ENCODE measurements at regions not wholly inside any gene's neighbourhood (a gene's known extent, or its start where the extent isn't known, plus 50 kb on each side); places are given as distances from the start of the nearest gene placed in this dataset.

GRCh38 chr10:85542152-85542551 lies 824.4 kb downstream of the GRID1 start:
- POLR2A ChIA-PET: no interaction called here

GRCh38 chr10:85542936-85543730 lies 823.5 kb downstream of the GRID1 start:
- H3K4me3 ChIP-seq (ENCODE audit: low read depth, low read length): no peak overlapping the region
- TF ChIP-seq ZNF404 (tag by site-specific recombination; IDR thresholded peaks at IDR 0.05): no peak
- TF ChIP-seq ZNF366 (tag by site-specific recombination; conservative IDR thresholded peaks at IDR 0.05): no peak
- TF ChIP-seq YY1 (tag by site-specific recombination; IDR thresholded peaks at IDR 0.05): no peak
- no peak for TF ChIP-seq ZNF266 (tag by site-specific recombination; IDR thresholded peaks at IDR 0.05; ENCODE audit: low read depth)
- no peak for TF ChIP-seq ZNF2 (tag by site-specific recombination; IDR thresholded peaks at IDR 0.05)
- TF ChIP-seq MEIS1 (CRISPR knock-in tag; IDR thresholded peaks at IDR 0.05; ENCODE audit: borderline replicate concordance): no peak
- no peak for TF ChIP-seq ZNF280D (tag by site-specific recombination; IDR thresholded peaks at IDR 0.05)
- TF ChIP-seq ZBTB20 (tag by site-specific recombination; IDR thresholded peaks at IDR 0.05): no peak
- TF ChIP-seq TCF7L2 (IDR thresholded peaks at IDR 0.05; ENCODE audit: borderline replicate concordance, low read depth, low read length): no peak
- TF ChIP-seq KLF10 (tag by site-specific recombination; IDR thresholded peaks at IDR 0.05): no peak
- no peak for TF ChIP-seq ZNF837 (tag by site-specific recombination; IDR thresholded peaks at IDR 0.05)
- TF ChIP-seq HOXC10 (CRISPR knock-in tag; IDR thresholded peaks at IDR 0.05): no peak
- no peaks in the 10 kb centered on the region for H3K9me3 ChIP-seq (ENCODE audit: control insufficient read depth, insufficient read depth, low read depth, low read length)
- ChIA-PET CTCF (interaction anchor here (0.6 to 1.0 kb wide), 2 partner anchors 11 to 518 kb away, joined by 3 read pairs; no protein-coding TSS in a partner anchor), POLR2A (no interaction called here)
- H3K36me3 ChIP-seq (ENCODE audit: control insufficient read depth in 2 of 2, insufficient read depth in 1 of 2, low read length in 2 of 2): no peaks in the 10 kb centered on the region
- no peak overlapping the region for H3K27ac ChIP-seq (ENCODE audit: extremely low read depth, low read depth, low read length)
- no peaks in the 10 kb centered on the region for H3K4me1 ChIP-seq (ENCODE audit: control insufficient read depth, insufficient read depth, low read length)

More at GRCh38 chr10:85542152-85542551, 824.4 kb downstream of the GRID1 start:
- CTCF ChIA-PET: interaction anchor here (0.6 kb wide), 1 partner anchor 839 kb away, joined by 3 read pairs; no protein-coding TSS in a partner anchor
- H3K4me1 ChIP-seq (ENCODE audit: control insufficient read depth, insufficient read depth, low read length): no peaks in the 10 kb centered on the region
- no peaks in the 10 kb centered on the region for H3K9me3 ChIP-seq (ENCODE audit: control insufficient read depth, insufficient read depth, low read depth, low read length)
- H3K27ac ChIP-seq (ENCODE audit: extremely low read depth, low read depth, low read length): no peak overlapping the region
- H3K36me3 ChIP-seq (ENCODE audit: control insufficient read depth in 2 of 2, insufficient read depth in 1 of 2, low read length in 2 of 2): no peaks in the 10 kb centered on the region
- no peak for TF ChIP-seq ZNF341 (tag by site-specific recombination; IDR thresholded peaks at IDR 0.05; ENCODE audit: low read depth)
- no peak for TF ChIP-seq MZF1 (tag by site-specific recombination; IDR thresholded peaks at IDR 0.05; ENCODE audit: borderline replicate concordance)
- TF ChIP-seq GLI2 (tag by site-specific recombination; IDR thresholded peaks at IDR 0.05; ENCODE audit: borderline replicate concordance, low read depth): no peak
- no peak for TF ChIP-seq ZIC2 (tag by site-specific recombination; IDR thresholded peaks at IDR 0.05)
- no peak for TF ChIP-seq ZNF600 (tag by site-specific recombination; IDR thresholded peaks at IDR 0.05)
- TF ChIP-seq BCL6B (tag by site-specific recombination; IDR thresholded peaks at IDR 0.05): no peak
- TF ChIP-seq ZBTB20 (tag by site-specific recombination; IDR thresholded peaks at IDR 0.05): no peak
- TF ChIP-seq ZFHX2 (tag by site-specific recombination; conservative IDR thresholded peaks at IDR 0.05): no peak
- TF ChIP-seq ZNF133 (tag by site-specific recombination; IDR thresholded peaks at IDR 0.05): no peak
- no peak for TF ChIP-seq ZNF610 (tag by site-specific recombination; IDR thresholded peaks at IDR 0.05; ENCODE audit: borderline replicate concordance)
- TF ChIP-seq SCRT2 (tag by site-specific recombination; IDR thresholded peaks at IDR 0.05): no peak
- no peak for TF ChIP-seq GLIS2 (tag by site-specific recombination; IDR thresholded peaks at IDR 0.05)
- H3K4me3 ChIP-seq (ENCODE audit: low read depth, low read length): no peak overlapping the region
